ENCODE measurements at regions not wholly inside any gene's neighbourhood (a gene's known extent, or its start where the extent isn't known, plus 50 kb on each side); places are given as distances from the start of the nearest gene placed in this dataset.
A peak's percentile ranks its signal among the peaks of the same experiment; 100 is the strongest.

- DNase-seq = no peak
These were observed 162.8 kb downstream of the SREK1 start for GRCh38 chr5:66306844-66307315.

GRCh38 chr5:66307647-66308241, 163.6 kb downstream of the SREK1 start:
- peak; percentile 48 to 62 for DNase-seq

DNA sequence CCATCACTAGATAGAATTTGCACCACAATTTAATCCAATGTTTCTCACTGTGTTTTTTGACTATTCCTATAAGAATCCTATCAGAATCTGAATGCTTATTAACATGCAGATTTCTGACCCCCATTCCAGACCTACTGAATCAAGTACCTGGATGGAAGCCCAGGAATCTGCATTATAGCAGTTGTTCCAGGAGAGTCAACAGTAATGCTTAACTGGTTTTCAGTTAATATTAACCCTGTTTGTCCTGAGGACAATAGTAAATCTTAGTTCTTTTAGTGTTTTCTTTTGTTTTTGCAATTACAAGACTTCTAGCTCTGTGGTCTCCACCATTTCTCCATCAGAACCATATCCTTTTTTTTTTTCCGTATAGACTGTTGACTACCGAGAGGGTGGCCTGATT, 168.2 kb downstream of the SREK1 start:
- DNase-seq = no peak

GRCh38 chr5:66315784-66316183, 171.7 kb downstream of the SREK1 start:
- no peak for DNase-seq

DNA sequence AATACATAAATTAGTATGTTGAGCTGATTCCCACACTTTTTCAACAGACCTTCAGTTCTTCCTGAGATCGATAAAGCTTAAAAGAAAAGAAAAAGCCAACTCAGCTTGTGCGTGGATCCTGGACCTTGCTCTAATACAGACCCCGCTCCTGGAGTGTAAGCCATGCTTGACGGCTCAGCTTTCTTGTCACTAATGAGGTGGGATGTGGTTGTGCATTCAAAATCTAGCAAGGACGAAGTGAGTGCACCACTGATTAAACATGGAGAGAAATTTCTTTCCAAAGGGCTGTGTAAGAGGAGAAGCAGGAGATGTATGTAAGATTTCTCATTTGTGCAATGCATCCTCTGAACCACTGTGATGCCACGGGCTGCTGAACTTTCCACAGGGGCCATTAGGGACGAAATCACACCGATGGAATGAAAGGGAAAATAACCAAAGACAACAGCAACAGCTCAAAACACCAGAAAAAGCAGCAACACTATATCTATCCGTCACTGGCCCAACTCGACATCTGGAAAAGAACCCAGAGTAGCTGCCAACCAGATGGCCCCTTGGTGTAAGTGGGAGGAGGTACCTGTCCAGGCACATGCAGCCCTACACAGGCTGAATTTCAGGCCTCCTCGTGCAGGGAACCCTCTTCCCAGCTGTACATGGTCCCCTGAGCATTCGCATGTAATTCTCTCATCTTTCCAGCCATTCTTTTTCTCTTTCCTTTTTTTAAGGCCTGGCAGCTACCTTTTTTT, 178.9 kb downstream of the SREK1 start:
- DNase-seq = no peak

- DNase-seq = no peak
These were observed 179.4 kb downstream of the SREK1 start for GRCh38 chr5:66323529-66323895.

DNA sequence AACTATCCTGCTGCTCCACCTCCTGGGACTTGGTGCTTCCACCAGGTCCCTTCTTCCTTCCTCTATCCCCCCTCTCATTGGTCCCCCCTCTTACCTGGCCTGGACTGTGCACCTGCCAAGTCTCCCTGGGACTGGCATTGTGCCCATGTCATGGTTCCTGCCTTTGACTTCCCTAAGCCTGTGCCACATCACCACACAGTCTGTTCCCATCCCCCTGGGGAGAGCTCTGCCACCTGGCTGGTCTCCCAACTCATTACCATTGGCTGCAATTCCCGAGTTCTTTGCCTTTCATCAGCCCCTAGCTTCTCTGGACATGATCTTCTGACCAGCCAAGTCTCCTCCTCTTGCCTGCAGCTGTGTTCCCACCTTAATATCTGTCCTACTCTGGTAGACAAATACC, 180.3 kb downstream of the SREK1 start:
- DNase-seq = peak; percentile 43 to 84

DNA sequence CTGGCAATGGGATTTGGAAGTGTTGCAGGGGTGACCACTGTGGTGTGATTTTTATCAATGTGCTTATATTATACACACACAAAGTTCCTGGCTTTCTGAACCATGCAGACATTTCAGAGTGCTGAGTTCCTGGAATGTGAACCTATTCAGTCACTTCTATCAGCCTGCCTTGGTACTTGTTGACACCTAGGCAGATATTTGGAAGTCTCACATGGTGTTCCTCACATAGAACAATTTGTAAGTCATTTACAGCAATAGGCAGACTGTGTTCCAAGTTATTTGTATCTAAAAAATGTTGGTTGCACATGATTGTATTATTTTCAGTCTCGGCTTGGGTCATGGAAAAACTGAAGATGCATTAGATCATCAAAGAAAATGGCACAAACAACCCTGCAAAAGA, 182.2 kb downstream of the SREK1 start:
- no peak for DNase-seq

DNA sequence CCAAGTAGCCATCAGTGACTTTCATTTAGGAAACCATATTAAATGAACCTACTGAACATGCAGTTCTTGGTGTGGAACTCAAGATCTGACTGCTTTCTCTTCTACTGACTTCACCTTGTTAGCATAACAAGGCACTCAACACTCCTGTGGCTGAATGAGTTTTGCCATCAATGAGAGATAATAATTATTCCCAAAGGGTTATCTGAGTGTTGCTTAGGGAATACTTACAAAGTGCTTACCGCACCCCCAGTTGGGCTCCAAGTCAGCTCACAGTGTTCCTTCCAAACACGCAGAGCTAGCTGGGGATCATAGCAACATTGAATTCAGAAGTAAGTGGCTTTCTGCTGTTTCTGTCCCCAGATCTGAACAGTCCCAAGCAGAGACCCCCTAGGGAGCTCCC, 182.9 kb downstream of the SREK1 start:
- DNase-seq = no peak

- DNase-seq = no peak
These were observed 185.0 kb downstream of the SREK1 start for GRCh38 chr5:66329078-66329477.

- DNase-seq = no peak
These were observed 189.1 kb downstream of the SREK1 start for GRCh38 chr5:66333192-66333591.

GRCh38 chr5:66337626-66338226, 193.6 kb downstream of the SREK1 start:
- no peak for DNase-seq

DNA sequence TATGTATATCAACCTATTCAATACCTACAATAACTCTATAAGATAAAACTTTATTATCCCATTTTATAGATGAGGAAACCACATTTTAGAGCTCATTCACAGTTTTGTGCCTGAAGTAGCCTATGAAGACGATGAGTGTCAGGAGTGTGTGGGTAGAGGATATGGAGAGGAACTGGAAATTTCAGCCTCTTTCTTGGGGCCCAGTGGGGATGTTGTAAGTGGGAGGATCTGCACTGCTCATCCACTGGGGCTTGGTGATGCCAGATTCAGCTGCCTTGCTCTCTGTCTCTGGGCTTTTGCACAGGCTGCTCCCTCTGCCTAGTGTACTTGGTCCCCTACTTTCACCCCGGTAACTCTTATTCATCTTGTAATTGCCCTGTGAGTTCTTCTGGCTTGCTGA, 194.7 kb downstream of the SREK1 start:
- DNase-seq = no peak

- DNase-seq = no peak
These were observed 195.8 kb downstream of the SREK1 start for GRCh38 chr5:66339896-66340295.

- no peak for DNase-seq
These were observed 196.7 kb downstream of the SREK1 start for GRCh38 chr5:66340786-66341185.

- DNase-seq = no peak
These were observed 198.3 kb downstream of the SREK1 start for GRCh38 chr5:66342341-66342880.

DNA sequence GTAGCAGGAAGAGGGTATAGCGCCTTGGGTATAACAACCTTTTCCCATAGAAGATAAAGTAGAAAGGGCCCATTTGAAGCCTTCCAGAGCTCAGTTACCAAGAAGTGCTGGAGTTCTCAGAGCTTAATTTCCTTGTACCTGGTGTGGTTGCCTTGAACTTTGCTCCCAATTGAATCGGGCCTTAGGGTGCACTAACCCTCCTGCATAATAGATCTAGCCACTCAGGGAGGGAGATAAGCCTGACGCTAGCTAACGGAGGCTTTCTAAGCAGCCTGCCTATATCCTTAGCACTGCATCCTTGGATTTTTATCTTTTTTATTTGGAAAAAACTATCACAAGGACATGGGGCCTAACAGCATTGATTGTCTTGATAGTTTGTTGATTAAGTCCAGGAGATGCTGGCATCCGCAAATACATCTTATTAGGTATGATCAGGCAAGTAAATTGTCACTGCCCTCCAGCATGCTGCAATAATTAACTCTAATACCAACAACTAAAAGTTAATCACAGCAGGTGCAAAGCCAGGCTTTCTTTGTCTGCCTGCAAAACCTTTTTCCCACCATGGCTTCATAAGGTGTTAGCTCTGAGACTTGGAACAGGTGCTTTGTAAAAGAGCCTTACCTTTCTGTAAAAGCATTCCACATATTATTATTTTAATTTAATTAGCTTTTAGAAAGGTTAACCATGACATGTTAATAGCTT, 199.4 kb downstream of the SREK1 start:
- no peak for DNase-seq

GRCh38 chr5:66344544-66344943, 200.4 kb downstream of the SREK1 start:
- DNase-seq = no peak

- no peak for DNase-seq
These were observed 201.2 kb downstream of the SREK1 start for GRCh38 chr5:66345281-66345680.

- DNase-seq = no peak
These were observed 202.8 kb downstream of the SREK1 start for GRCh38 chr5:66346869-66347268.

GRCh38 chr5:66348387-66349125, 204.5 kb downstream of the SREK1 start:
- no peak for DNase-seq

DNA sequence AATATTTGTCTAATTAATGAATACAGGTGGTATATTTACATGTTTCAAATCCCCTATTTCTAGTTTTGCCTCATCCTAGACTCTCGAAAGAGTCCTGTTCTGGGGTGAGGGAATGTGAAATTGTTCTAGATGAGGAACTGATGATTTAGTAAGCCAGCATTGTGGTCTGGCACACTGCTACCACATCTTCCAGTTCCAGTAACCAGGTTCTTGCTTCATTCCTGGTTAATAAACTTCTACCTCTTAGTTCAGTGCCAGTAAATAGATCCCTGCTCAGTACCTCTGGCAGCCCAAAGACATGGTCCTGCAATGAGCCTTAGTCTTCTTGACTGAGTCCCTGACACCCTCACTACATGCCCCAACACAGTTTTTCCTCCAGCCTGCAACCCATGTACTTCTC, 207.7 kb downstream of the SREK1 start:
- DNase-seq = no peak

GRCh38 chr5:66353186-66353585, 209.1 kb downstream of the SREK1 start:
- DNase-seq = no peak

Data from NCI-H2081 (cell line).